SKM-1 (cell line): ENCODE measurements at regions not wholly inside any gene's neighbourhood (a gene's known extent, or its start where the extent isn't known, plus 50 kb on each side); places are given as distances from the start of the nearest gene placed in this dataset.

Experiments used
- DNase-seq: peaks from one replicate; lab custom pipeline; 2025; ENCODE audit not compliant: unreplicated experiment; lab: John Stamatoyannopoulos, UW

DNA sequence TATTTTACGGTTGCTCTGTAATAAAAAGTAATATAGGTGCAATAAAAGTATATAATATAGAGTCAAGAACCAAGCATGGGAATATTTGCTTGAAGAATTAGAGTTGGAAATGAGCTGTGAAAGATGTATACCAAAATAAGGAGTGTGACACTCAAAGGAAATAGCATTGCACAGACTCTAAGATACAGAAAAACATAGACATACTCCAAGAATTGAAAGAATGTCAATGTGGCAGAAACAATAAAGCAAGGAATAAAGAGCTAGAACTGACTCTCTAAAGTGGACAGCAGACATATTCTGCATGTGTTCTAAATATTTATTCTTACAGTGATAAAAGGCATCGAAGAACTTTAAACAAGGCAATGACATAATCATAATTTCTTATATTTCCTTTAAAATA, 561.1 kb upstream of the SETBP1 start:
- no peak for DNase-seq

DNA sequence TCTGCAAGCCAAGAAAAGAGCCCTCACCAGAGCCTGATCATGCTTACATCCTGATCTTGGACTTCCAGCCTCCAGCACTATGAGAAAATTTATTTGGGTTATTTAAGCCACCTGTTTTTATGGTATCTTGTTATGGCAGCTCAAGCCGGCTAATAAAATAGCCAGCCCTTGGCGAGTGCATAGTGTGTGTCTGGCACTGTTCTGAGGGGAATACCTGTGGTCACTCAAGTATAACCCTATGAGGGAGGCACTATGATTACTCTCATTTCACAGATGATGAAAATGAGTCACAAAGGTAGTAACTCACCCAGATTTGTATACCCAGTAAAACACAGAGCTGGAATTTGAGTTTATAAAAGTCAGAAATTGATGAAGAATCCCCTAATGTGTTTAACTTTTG, 556.9 kb upstream of the SETBP1 start:
- no peak for DNase-seq

DNA sequence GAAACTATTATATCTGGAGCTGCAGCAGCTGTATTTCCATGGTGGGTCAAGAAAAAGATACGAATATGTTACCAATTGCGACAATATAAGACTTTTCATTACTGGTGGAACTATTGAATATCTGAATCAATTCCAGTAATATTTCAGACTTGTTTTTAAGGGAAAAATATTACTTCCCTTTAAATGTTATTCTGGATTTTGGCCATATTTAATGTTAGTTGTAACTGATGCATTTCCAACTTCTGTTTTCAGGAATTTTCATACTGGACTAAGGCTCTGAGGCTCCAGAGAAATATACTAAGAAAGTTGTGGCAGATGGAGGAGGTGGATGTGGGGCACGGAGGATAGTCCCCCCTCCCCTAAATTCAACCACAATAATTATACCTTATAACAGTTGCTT, 555.2 kb upstream of the SETBP1 start:
- no peak for DNase-seq

DNA sequence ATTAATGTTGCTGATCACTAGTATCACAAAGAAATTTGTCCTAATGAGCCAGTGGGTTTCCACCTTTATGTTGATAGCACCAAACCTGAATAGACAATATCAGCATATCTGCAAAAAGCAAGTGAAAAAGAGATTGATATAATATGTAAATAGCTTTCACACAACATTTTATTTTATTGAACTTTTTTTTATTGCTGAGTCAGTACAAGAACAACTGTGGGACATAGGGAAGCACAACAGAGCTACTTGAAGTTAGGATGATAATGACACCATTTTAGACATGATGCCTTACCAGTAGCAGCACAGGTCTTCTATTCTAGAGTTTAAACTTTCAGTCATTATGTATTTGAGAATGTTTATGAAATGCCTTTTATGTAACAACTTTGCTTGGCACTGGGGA, 554.1 kb upstream of the SETBP1 start:
- DNase-seq = no peak

DNA sequence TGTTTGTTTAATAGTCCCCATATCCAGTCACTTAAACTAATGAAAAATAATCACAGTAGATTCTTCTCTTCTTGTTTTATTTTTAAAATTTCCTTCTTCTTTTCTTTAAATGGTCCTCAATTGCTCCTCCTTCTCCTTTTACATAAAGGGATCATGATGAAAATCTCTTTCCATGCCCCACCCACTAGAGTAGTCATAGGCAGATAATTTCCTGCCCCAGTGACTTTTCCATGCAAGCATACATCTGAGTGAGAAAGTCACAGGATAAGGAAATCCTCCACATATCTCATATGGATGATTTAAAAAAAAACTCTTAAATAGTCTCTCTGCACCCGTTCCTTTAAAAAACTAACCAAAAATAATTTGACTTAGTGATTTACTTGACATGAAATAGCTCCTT, 552.3 kb upstream of the SETBP1 start:
- no peak for DNase-seq

DNA sequence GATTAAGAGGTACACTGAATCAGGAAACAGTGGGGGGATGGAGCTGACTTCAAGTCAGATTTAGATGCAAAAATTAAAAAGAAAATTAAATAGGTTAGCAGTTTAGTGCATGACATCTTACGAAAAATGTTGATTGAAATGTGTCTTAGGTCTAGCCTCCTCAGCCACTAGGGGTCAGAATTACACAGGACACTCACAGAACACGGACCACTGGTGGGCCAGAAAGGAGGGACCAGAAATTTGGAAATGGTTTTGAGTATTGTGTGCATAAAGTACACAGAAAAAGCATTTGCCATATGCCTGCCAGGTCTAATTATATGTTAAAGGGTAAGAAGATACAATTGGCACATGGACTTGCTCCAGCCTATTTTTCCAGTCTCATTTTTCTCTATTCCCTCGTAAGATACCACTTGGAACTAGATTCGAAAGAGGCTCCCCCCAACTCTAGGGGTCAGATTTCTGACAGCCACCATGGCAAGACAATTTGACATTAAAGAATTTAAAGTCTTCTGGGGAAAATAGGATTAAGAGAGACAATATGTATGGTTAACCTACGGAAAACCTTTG, 550.2 kb upstream of the SETBP1 start:
- no peak for DNase-seq

DNA sequence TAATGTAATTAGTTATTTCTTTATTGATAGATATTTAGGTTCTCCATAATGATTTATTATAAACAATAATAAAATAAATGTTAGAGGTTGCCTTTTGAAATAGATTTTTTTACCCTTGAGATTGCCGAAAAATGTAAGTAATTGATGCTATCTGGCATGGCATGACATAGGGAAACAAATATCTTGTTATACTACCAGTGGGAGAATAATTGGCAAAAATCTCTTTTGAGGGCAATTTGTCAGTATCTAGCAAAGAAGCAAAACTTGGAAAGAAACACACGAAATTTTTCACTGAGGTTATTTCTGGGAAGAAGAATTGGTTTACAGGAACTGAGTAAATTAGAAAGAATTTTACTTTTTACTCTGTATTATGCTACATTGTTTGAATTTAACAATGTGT, 547.2 kb upstream of the SETBP1 start:
- DNase-seq = no peak

DNA sequence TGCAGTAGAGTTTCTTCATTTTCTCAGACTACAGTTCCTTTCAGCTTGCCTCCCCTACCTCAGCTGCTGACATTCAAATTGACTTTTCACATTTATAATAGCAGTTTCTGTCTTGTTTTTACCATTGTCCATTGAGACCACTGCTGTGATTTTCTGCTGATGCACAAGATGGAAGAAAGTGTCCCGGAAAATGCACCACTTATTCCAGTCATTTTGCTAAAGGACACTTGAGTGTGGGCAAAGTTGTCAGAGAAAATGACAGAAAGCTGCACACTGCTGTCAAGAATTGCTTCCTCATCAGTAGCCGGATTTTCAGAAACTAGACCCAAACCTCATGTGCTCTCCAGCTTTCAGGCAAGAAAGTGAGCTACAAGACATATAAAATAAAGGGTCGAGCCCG, 546.2 kb upstream of the SETBP1 start:
- no peak for DNase-seq

DNA sequence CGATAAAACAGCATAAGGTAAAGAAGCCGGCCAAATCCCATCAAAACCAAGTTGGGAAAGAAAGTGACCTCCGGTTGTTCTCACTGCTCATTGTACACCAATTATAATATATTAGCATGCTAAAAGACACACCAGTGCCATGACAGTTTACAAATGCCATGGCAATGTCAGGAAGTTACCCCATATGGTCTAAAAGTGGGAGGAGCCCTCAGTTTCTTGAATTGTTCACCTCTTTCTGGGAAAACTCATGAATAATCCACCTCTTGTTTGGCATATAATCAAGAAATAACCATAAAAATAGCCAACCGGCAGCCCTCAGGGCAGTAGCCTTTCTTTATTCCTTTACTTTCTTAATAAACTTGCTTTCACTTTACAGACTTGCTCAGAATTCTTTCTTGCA, 544.9 kb upstream of the SETBP1 start:
- no peak for DNase-seq

DNA sequence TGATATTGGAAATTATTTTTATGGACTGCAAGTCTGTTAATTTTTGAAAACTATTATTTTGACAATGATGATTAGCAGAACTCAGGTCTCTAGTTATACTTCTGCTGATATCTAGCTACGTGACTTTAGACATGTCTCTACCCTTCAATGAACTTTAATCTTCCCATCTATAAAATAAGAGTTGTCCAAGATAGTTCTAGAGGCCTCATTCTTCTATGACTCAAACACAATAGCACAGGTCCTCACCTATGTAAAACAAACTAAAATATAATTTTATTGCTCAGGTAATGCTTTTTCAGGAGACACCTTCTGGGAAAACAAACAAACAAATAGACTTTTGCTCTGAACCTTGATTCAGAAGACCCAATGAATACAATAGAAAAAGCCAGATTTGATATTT, 544.4 kb upstream of the SETBP1 start:
- DNase-seq = no peak

DNA sequence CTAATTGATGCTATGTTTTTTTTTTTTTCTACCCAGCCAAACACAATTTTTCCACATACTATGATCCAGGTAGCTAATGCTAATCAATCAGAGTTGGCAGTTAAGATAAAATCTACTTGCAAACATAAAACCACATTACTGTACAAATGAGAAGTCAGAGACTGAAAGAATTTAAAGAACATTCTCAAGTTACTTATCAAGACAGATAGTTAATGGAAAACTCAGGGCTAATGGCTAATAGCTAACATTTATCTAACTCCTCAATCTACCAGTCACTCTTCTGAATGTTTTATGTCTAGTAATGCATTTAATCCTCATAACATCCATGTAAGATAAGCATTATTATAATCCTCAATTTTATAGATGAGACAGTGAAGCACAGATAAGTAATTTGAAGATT, 537.6 kb upstream of the SETBP1 start:
- DNase-seq = no peak

DNA sequence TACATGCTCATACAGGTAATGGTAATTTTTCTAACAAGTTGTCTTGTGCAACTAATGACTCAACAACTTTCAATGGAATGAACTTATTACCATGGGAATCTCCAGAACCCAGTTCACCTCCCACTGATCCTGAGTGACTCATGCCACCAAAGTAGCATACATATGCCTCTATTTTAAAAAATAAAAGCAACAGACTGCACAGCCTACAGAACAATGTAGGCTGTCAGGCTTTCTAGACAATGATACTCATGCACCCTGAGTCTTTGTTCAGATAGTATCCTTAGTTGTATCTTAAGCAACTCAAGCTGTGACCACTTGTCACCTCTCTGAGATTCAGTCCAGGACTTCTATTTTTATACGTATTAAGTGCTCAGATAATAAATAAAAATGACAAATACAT, 531.0 kb upstream of the SETBP1 start:
- no peak for DNase-seq

DNA sequence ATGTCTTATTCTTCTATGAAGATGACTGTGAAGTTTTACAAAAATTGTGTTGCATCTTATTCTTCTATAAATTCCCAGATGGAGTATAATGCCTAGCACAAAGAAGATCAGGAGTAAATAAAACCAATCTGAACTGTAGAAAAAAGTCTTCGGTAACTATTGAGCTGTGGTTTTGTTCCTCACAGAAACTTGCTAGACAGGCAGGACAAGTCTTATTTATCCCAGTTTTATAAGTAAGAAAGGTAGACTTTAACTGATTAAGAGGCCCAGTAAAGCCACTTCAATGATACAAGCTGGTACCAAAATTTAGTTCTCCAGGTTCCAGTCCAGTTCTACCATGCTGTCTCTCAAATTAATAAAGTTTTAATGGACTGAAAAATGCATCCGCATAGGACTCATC, 526.7 kb upstream of the SETBP1 start:
- no peak for DNase-seq

DNA sequence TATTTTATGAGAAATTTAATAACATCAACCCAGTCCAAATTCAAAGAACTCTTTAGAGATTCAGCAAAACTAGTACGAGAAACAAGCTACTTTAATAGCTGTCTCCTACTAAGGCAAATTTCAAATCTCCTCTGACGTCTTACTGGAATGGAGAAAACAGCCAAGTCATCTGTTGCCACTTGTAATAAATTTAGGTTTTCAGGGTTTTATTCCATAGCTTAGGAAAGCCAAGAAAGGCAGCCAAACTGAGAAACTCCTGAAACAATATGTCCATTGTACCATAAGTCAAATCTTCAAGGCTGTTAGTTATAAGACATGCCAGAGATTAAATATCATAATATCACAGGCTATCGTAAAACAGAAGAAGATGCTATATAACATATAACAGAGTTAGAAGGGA, 524.6 kb upstream of the SETBP1 start:
- DNase-seq = no peak

DNA sequence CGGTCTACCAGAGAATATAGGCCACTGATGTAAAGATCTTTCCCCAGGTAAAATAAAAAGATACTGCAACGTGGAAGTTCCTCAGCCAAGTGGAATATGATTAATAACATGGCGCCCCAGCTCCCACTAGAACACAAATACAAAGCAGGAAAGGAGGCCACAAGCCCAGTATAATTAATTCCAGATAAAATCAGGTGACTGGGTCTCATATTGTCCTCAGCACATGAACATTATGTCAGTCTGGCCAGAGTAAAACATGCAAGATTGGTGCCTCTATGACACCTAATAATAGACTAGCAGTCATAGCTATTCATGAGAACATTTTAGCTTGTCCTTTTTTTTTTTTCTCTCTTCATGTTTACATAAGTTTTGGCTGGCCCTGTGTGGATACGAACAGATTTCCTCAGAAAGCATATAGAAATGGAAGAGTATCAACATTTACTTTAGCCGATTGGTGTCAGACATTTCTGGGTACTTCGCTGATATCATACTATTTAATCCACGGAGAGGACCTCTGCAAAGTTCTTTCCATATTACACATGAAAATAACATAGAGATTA, 523.8 kb upstream of the SETBP1 start:
- DNase-seq = no peak

DNA sequence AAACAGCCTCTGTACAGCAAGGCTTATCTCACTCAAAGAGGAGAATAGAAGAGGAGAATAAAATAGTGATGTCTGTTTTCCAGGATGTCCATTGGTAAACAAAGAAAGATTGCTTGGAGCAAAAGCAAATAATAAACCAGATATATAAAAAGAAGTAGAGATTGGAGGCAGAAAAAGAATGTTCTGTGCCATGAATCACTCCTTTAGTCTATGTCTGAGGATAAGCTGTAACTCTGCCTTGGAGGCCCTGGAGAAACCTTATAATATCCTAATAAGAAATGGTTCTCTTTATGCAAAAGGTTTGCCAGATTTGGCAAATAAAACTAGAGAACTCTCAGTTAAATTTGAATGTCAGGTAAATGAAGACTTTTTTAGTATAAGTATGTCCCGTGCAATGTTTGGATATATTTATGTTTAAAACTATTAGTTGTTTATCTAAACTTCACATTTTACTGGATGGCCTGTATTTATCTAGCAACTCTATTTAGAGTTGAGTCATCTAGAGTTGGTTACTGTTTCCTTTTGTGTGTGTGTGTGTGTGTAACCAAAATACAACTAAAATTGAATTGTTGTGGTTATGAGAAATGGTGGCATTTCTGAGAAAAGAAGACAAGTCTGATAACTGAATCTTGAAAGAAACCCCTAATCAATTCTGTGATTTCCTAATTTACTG, 510.3 kb upstream of the SETBP1 start:
- no peak for DNase-seq

DNA sequence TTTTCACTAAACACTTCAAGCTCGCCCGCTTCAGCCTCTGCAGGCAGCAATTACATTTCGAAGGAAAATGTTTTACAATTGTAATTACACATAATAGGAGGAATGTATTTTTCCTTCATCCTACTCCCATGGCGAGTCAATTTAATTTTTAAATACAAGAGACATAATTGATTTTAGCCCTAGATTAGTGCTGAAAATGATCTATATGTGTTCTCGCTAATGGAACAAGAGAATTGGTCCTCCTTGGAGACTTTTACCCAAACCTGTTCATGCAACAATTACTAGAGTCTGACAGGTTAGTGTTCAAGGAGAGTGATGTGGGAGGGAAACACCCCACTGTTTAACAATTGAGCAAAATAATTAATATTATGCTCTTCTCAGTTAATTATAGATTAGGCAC, 509.4 kb upstream of the SETBP1 start:
- no peak for DNase-seq

DNA sequence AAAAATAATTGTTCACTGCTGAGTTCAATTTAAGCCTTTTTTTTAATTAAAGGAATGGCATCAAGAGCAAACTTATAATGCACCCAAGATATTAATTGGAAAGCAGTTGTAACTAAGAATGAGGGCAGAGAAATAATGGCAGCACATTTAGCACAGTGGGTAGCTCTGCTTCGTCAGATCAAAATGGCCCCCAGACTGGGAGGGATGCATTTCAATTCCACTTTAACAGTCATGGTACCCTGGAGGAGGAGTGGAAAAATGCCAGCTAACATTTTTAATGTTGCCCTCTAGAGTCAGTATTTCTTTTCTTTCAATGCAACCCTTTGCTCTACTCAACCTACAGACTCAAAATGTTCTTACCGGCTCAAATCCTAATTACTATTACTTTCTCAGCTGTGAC, 504.8 kb upstream of the SETBP1 start:
- DNase-seq = no peak

DNA sequence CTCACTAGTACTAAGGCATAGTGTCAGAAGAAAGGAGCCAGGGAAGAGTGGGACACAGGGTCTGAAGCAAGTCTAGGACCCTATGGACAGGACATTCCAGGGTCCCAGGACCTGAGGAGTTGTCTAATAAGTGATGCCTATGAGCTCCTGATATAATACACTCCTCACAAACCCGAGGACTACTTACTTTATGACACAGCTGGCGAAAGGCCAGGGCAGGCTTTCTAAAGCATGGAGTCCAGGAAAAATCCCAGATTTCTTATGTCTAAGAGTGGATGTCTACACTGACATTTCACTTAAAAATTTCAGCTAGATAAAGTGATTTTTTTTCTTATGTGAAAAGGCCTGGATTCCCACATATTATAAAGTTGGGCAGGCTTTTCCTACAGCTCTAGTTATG, 502.2 kb upstream of the SETBP1 start:
- DNase-seq = no peak

DNA sequence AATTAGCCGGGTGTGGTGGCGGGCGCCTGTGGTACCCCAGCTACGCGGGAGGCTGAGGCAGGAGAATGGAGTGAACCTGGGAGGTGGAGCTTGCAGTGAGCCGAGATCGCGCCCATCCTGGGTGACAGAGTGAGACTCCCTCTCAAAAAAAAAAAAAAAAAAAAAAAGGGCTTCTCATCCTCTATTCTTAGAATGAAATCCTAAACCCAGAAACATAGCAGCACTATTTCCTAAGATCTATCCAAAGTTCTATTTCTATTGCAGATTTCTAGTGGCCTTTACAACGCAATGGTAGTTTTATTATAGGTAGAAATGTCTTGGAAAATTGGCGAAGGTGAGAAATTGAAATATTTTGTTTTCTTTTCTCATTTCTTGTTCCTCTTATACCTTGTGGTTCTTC, 501.0 kb upstream of the SETBP1 start:
- no peak for DNase-seq

DNA sequence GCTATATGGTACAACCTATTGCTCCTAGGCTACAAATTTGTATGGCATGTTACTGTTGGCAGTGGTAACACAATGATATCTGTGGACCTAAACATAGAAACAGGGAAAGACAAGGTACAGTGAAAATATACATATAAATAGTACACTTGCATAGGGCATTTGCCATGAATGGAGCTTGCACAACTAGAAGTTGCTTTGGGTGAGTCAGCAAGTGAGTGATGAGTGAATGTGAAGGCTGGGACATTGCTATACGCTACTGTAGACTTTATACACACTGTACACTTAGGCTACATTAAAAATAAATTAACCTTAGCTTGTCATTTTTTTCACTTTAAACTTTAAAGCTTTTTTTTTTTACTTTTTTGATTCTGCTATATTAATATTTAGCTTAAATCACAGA, 500.0 kb upstream of the SETBP1 start:
- no peak for DNase-seq

DNA sequence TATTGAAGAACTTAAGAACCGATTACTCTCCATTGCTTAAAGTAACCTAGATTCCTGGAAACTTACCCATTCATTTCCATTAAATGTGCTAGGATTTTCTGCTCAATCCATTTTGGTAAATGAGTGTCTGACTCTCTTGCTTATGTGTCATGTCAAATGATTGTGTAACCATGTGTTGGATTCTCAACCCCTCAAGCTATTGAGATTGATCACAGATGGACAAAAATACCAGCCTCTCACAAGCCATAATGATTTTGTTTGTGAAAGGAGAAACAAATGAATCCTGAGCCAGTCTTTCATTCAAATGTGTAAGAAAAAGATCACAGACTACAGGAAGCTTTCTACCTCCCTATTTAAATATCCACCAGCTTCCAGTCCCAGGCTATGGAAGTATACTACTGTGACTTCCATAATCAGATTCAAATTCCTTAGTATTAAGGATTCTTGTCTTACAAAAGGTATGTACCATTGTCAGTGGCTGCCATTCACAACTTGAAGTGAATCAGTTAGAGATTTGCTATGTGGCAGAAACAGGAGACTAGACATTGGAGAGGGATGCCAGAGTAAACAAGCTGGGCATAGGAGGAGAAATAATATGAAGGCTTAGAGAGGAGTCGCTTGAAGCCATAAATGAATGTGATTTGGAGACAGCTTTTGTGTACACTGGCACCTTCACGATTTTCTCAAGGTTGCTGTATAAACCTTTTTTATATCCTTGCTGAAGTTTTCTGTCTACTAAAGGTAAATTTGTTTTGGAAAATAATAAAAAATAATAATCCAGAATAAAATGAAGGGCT, 498.5 kb upstream of the SETBP1 start:
- DNase-seq = no peak
